PC-3 (cell line): ENCODE measurements at regions not wholly inside any gene's neighbourhood (a gene's known extent, or its start where the extent isn't known, plus 50 kb on each side); places are given as distances from the start of the nearest gene placed in this dataset.

Experiments
- ATAC-seq: fragments of 200-7000 bp; cut with Tn5 transposase; 2 replicates; pipeline ENCODE4 v1.9.1; 2020; ENCODE audit warnings: mild to moderate bottlenecking, moderate library complexity
- BruUV-seq: library from RNA; stranded (reverse); fragments of 400-500 nt; replicated peaks from 2 replicates; lab custom pipeline; 2021; lab: Mats Ljungman, UMichigan
- CTCF ChIA-PET: fragments of 300-600 bp; sonication (Branson Sonifier 250); formaldehyde crosslinking; loops from one replicate; lab custom pipeline; 2022; ENCODE audit warnings: antibody characterized with exemption; lab: Charles Lee
- POLR2A ChIA-PET: fragments of 300-600 bp; sonication (Branson Sonifier 250); formaldehyde crosslinking; loops from one replicate; lab custom pipeline; 2022; ENCODE audit warnings: antibody characterized with exemption; ENCODE audit not compliant: unreplicated experiment; lab: Charles Lee
- DNase-seq: peaks from one replicate; pipeline ENCODE4 v3.0.0-alpha.2; 2015
- H2AFZ ChIP-seq: fragments of 300-600 bp; sonication (generic); 2 replicates; pipeline ENCODE4 v1.6.0; 2016; ENCODE audit warnings: antibody characterized with exemption, low read length
- H3F3A ChIP-seq: fragments of 300-600 bp; sonication (generic); one replicate; pipeline ENCODE4 v1.6.0; 2017; ENCODE audit warnings: antibody characterized with exemption, low read length, control low read depth, mild to moderate bottlenecking; ENCODE audit not compliant: unreplicated experiment
- H3K27ac ChIP-seq: fragments of 300-600 bp; sonication (generic); 2 replicates; pipeline ENCODE4 v1.5.1; 2016; ENCODE audit warnings: mild to moderate bottlenecking, low read length
- H3K27me3 ChIP-seq: fragments of 300-600 bp; sonication (generic); 2 replicates; pipeline ENCODE4 v1.6.1; 2016; ENCODE audit warnings: low read length, mixed read lengths
- H3K36me3 ChIP-seq: fragments of 300-600 bp; sonication (generic); 2 replicates; pipeline ENCODE4 v1.6.1; 2016; ENCODE audit warnings: low read depth, mixed run types, low read length, mixed read lengths
- H3K4me1 ChIP-seq: fragments of 300-600 bp; sonication (generic); 2 replicates; pipeline ENCODE4 v1.5.1; 2016; ENCODE audit warnings: low read length; ENCODE audit not compliant: insufficient read depth
- H3K4me2 ChIP-seq: fragments of 300-600 bp; sonication (generic); 2 replicates; pipeline ENCODE4 v1.6.0; 2016; ENCODE audit warnings: low read length
- H3K4me3 ChIP-seq: fragments of 300-600 bp; sonication (generic); 2 replicates; pipeline ENCODE4 v1.5.1; 2016; ENCODE audit warnings: mild to moderate bottlenecking, low read length, mixed read lengths
- H3K79me2 ChIP-seq: fragments of 300-600 bp; sonication (generic); 2 replicates; pipeline ENCODE4 v1.6.1; 2017; ENCODE audit warnings: low read length, mixed read lengths
- H3K9ac ChIP-seq: fragments of 300-600 bp; sonication (generic); 2 replicates; pipeline ENCODE4 v1.6.0; 2016; ENCODE audit warnings: mild to moderate bottlenecking, low read length
- H3K9me2 ChIP-seq: fragments of 300-600 bp; sonication (generic); replicated peaks from 2 replicates; pipeline ENCODE4 v1.6.1; 2016; ENCODE audit warnings: mixed run types, low read length, mixed read lengths
- H3K9me3 ChIP-seq: fragments of 300-600 bp; sonication (generic); 2 replicates; pipeline ENCODE4 v1.6.1; 2016; ENCODE audit warnings: low read length, mixed read lengths
- H4K20me1 ChIP-seq: fragments of 300-600 bp; sonication (generic); 2 replicates; pipeline ENCODE4 v1.6.1; 2016; ENCODE audit warnings: low read length, mixed read lengths
- CTCF ChIP-seq: fragments of 300-600 bp; sonication (generic); conservative IDR thresholded peaks from 2 replicates; pipeline ENCODE4 v1.5.1; 2017; ENCODE audit warnings: antibody characterized with exemption, low read depth, mild to moderate bottlenecking, low read length
- EZH2 ChIP-seq: fragments of 300-600 bp; sonication (generic); IDR thresholded peaks from one replicate; pipeline ENCODE4 v1.6.1; 2017; ENCODE audit warnings: antibody characterized with exemption, mild to moderate bottlenecking, low read length; ENCODE audit not compliant: unreplicated experiment
- EZH2phosphoT487 ChIP-seq: fragments of 300-600 bp; sonication (generic); IDR thresholded peaks from 2 replicates; pipeline ENCODE4 v1.6.1; 2018; ENCODE audit warnings: mild to moderate bottlenecking, antibody characterized with exemption, low read length, borderline replicate concordance
- intact Hi-C: fragments of 100-400 bp; cut with micrococcal nuclease; formaldehyde crosslinking; loops from 2 replicates; pipeline ENCODE4 v1.9.0; 2023

GRCh38 chr1:81021134-81021533 lies 779.6 kb upstream of the ADGRL2 start:
- ChIA-PET POLR2A (no interaction called here), CTCF (no interaction called here)
- ATAC-seq (no peak), DNase-seq (no peak)
- Histone ChIP-seq H3K4me1 (no peaks in the 10 kb centered on the region), H3K27me3 (no peaks in the 10 kb centered on the region), H3K4me2 (no peak overlapping the region), H3K4me3 (no peak overlapping the region), H2AFZ (no peak overlapping the region), H3K9me3 (no peaks in the 10 kb centered on the region), H4K20me1 (no peaks in the 10 kb centered on the region), H3K79me2 (no peaks in the 10 kb centered on the region), H3K9me2 (no peaks in the 10 kb centered on the region), H3K27ac (no peak overlapping the region), H3F3A (no peaks in the 10 kb centered on the region), H3K9ac (no peak overlapping the region), H3K36me3 (no peaks in the 10 kb centered on the region)
- no TSS peak for BruUV-seq
- TF ChIP-seq CTCF (no peak), EZH2phosphoT487 (no peak), EZH2 (no peak)
- intact Hi-C loops: no loop called here

- Histone ChIP-seq H3K27ac (no peak overlapping the region), H3K4me2 (no peak overlapping the region), H3K27me3 (no peaks in the 10 kb centered on the region), H2AFZ (no peak overlapping the region), H3K9me3 (no peaks in the 10 kb centered on the region), H3K4me3 (no peak overlapping the region), H3K36me3 (no peaks in the 10 kb centered on the region), H3K79me2 (no peaks in the 10 kb centered on the region), H4K20me1 (no peaks in the 10 kb centered on the region), H3F3A (no peaks in the 10 kb centered on the region), H3K4me1 (no peaks in the 10 kb centered on the region), H3K9me2 (no peaks in the 10 kb centered on the region), H3K9ac (no peak overlapping the region)
- ATAC-seq (no peak; the same call in 1 of the 2 replicates), DNase-seq (no peak)
- ChIA-PET CTCF (no interaction called here), POLR2A (no interaction called here)
- no TSS peak for BruUV-seq
- TF ChIP-seq EZH2phosphoT487 (no peak), EZH2 (no peak), CTCF (no peak)
- intact Hi-C loops: no loop called here
These were observed 780.2 kb upstream of the ADGRL2 start for GRCh38 chr1:81020506-81020905.

GRCh38 chr1:81010126-81010525 lies 790.6 kb upstream of the ADGRL2 start:
- no TSS peak for BruUV-seq
- Histone ChIP-seq H4K20me1 (no peaks in the 10 kb centered on the region), H3K36me3 (no peaks in the 10 kb centered on the region), H3K79me2 (no peaks in the 10 kb centered on the region), H3K4me1 (no peaks in the 10 kb centered on the region), H3K9ac (no peak overlapping the region), H3K9me3 (no peaks in the 10 kb centered on the region), H3K27me3 (no peaks in the 10 kb centered on the region), H2AFZ (no peak overlapping the region), H3K4me2 (no peak overlapping the region), H3F3A (no peaks in the 10 kb centered on the region), H3K4me3 (no peak overlapping the region), H3K9me2 (no peaks in the 10 kb centered on the region), H3K27ac (no peak overlapping the region)
- CTCF ChIA-PET: no interaction called here
- intact Hi-C loops: no loop called here
- TF ChIP-seq CTCF: no peak
- no peak for TF ChIP-seq EZH2phosphoT487
- POLR2A ChIA-PET: no interaction called here
- DNase-seq: no peak
- no peak for ATAC-seq
